HCT116 (cell line): ENCODE measurements at regions not wholly inside any gene's neighbourhood (a gene's known extent, or its start where the extent isn't known, plus 50 kb on each side); places are given as distances from the start of the nearest gene placed in this dataset.
"Not testable (repeated sequence)": the region's sequence is repeated elsewhere in the genome, so short reads cannot be mapped to it uniquely, and the experiment has no call there.

Experiments
- ATAC-seq: fragments of 200-7000 bp; cut with Tn5 transposase; 2 replicates; pipeline ENCODE4 v1.9.1; 2020; ENCODE audit warnings: mild to moderate bottlenecking, moderate library complexity
- BruUV-seq: library from RNA; stranded (reverse); fragments of 400-500 nt; replicated peaks from 2 replicates; lab custom pipeline; 2021; lab: Mats Ljungman, UMichigan
- CTCF ChIA-PET: fragments of 300-600 bp; sonication (Branson Sonifier 250); formaldehyde crosslinking; loops from one replicate; lab custom pipeline; 2021; ENCODE audit warnings: antibody characterized with exemption; lab: Charles Lee
- POLR2A ChIA-PET: fragments of 300-600, 350-600 bp; sonication (Branson Sonifier 250); formaldehyde crosslinking; loops from one replicate; lab custom pipeline; 2021; ENCODE audit warnings: antibody characterized with exemption; lab: Charles Lee
- RAD21 ChIA-PET, 2 experiments: fragments of 300-600 bp; sonication (Branson Sonifier 250); formaldehyde crosslinking; loops; one replicate each; lab custom pipeline; 2023; ENCODE audit warnings: low total read pairs in 2 of 2; ENCODE audit not compliant: uncharacterized antibody in 2 of 2, unreplicated experiment in 2 of 2, low non-redundant PET in 1 of 2; lab: Charles Lee
- DNase-seq: peaks from one replicate; pipeline ENCODE4 v3.0.0-alpha.2; 2010; ENCODE audit warnings: low read depth, low spot score
- H2AFZ ChIP-seq: fragments of 200-600 bp; shearing (Covaris generic), sonication (generic); 2 replicates; pipeline ENCODE4 v1.6.1; 2017; ENCODE audit warnings: low read depth, mixed run types, mixed read lengths, antibody characterized with exemption, low read length; ENCODE audit not compliant: poor library complexity, severe bottlenecking
- H3K27ac ChIP-seq: 2 replicates; pipeline ENCODE4 v1.5.1; 2012; ENCODE audit warnings: low read depth, low read length
- H3K27me3 ChIP-seq: fragments of 200-600 bp; sonication (generic); 2 replicates; pipeline ENCODE4 v1.6.1; 2016; ENCODE audit warnings: mixed run types, low read length, mixed read lengths; ENCODE audit not compliant: insufficient read depth
- H3K36me3 ChIP-seq, 2 experiments: fragments of 200-500 bp in 1 of 2; fragments of 200-600 bp in 1 of 2; sonication (Bioruptor generic) in 1 of 2; sonication (generic) in 1 of 2; 2 replicates each; pipeline versions ENCODE4 v1.5.1 to v1.6.1; 2014 to 2016; ENCODE audit warnings: low read length in 2 of 2, inconsistent platforms in 1 of 2, mixed read lengths in 1 of 2, mixed run types in 1 of 2; ENCODE audit not compliant: insufficient read depth in 2 of 2, control insufficient read depth in 1 of 2
- H3K4me1 ChIP-seq, 2 experiments: fragments of 200-600 bp in 1 of 2; sonication (generic) in 1 of 2; 2 replicates each; pipeline versions ENCODE4 v1.5.1 to v1.6.1; 2012 to 2017; ENCODE audit warnings: low read length in 2 of 2, inconsistent platforms in 1 of 2, mild to moderate bottlenecking in 1 of 2, mixed read lengths in 1 of 2, mixed run types in 1 of 2, moderate library complexity in 1 of 2; ENCODE audit not compliant: insufficient read depth in 2 of 2, control insufficient read depth in 1 of 2
- H3K4me2 ChIP-seq: fragments of 200-600 bp; sonication (generic); 2 replicates; pipeline ENCODE4 v1.6.1; 2017; ENCODE audit warnings: mixed run types, low read length, mixed read lengths
- H3K4me3 ChIP-seq, 2 experiments: fragments of 200-600 bp in 1 of 2; sonication (generic) in 1 of 2; replicated peaks in 1 of 2; 2 replicates each; pipeline ENCODE4 v1.5.1; 2011 to 2016; ENCODE audit warnings: low read length in 2 of 2, control low read depth in 1 of 2, low read depth in 1 of 2, mild to moderate bottlenecking in 1 of 2, mixed read lengths in 1 of 2, mixed run types in 1 of 2
- H3K79me2 ChIP-seq: fragments of 200-600 bp; sonication (generic); 2 replicates; pipeline ENCODE4 v1.6.1; 2017; ENCODE audit warnings: mild to moderate bottlenecking, mixed run types, low read length, moderate library complexity, mixed read lengths; ENCODE audit not compliant: insufficient read depth
- H3K9ac ChIP-seq: fragments of 200-600 bp; sonication (generic); 2 replicates; pipeline ENCODE4 v1.6.1; 2016; ENCODE audit warnings: low read length, mixed read lengths
- H3K9me2 ChIP-seq: fragments of 200-600 bp; sonication (generic), shearing (Covaris generic); 2 replicates; pipeline ENCODE4 v1.6.1; 2017; ENCODE audit warnings: mixed run types, mild to moderate bottlenecking, moderate library complexity; ENCODE audit not compliant: insufficient read depth
- H3K9me3 ChIP-seq, 2 experiments: fragments of 200-500 bp in 1 of 2; fragments of 200-600 bp in 1 of 2; sonication (Bioruptor generic) in 1 of 2; sonication (generic) in 1 of 2; 2 replicates each; pipeline ENCODE4 v1.6.1; 2014 to 2017; ENCODE audit warnings: low read length in 2 of 2, mixed read lengths in 2 of 2, inconsistent platforms in 1 of 2, low read depth in 1 of 2, mild to moderate bottlenecking in 1 of 2, mixed run types in 1 of 2, moderate library complexity in 1 of 2; ENCODE audit not compliant: control insufficient read depth in 1 of 2, insufficient read depth in 1 of 2
- H4K20me1 ChIP-seq: fragments of 200-600 bp; sonication (generic), shearing (Covaris generic); 2 replicates; pipeline ENCODE4 v1.6.1; 2017; ENCODE audit warnings: mixed run types, mild to moderate bottlenecking, moderate library complexity; ENCODE audit not compliant: insufficient read depth
- CBX3 ChIP-seq: IDR thresholded peaks from 2 replicates; pipeline ENCODE4 v1.6.1; 2012; ENCODE audit warnings: low read depth
- CEBPB ChIP-seq: IDR thresholded peaks from 2 replicates; pipeline ENCODE4 v1.6.1; 2012; ENCODE audit warnings: low read depth
- CTCF ChIP-seq, 3 experiments: fragments of 200-600 bp in 1 of 3; sonication (generic) in 1 of 3; IDR thresholded peaks in 2 of 3; conservative IDR thresholded peaks in 1 of 3; 2 replicates each; pipeline ENCODE4 v1.5.1; 2012 to 2017; ENCODE audit warnings: low read depth in 2 of 3, low read length in 2 of 3, antibody characterized with exemption in 1 of 3, borderline replicate concordance in 1 of 3, control low read depth in 1 of 3, mild to moderate bottlenecking in 1 of 3, mixed read lengths in 1 of 3, mixed run types in 1 of 3, moderate library complexity in 1 of 3; ENCODE audit not compliant: insufficient read depth in 1 of 3
- EGR1 ChIP-seq: IDR thresholded peaks from 2 replicates; pipeline ENCODE4 v1.6.1; 2012; ENCODE audit warnings: low read depth
- EZH2phosphoT487 ChIP-seq: fragments of 200-600 bp; IDR thresholded peaks from 2 replicates; pipeline ENCODE4 v1.6.1; 2018; ENCODE audit warnings: antibody characterized with exemption, borderline replicate concordance
- POLR2AphosphoS5 ChIP-seq: IDR thresholded peaks from 2 replicates; pipeline ENCODE4 v1.6.1; 2011; ENCODE audit warnings: mild to moderate bottlenecking, low read depth, low read length, moderate library complexity
- REST ChIP-seq: IDR thresholded peaks from 2 replicates; pipeline ENCODE4 v1.6.1; 2012; ENCODE audit warnings: low read depth
- SIN3A ChIP-seq: IDR thresholded peaks from 2 replicates; pipeline ENCODE4 v1.6.1; 2012; ENCODE audit warnings: low read depth
- YY1 ChIP-seq: IDR thresholded peaks from 2 replicates; pipeline ENCODE4 v1.6.1; 2011; ENCODE audit warnings: low read length, low read depth, moderate library complexity, mild to moderate bottlenecking; ENCODE audit not compliant: insufficient replicate concordance; ENCODE audit errors: extremely low read depth
- ZFX ChIP-seq: fragments of 450-650 bp; IDR thresholded peaks from 2 replicates; pipeline ENCODE4 v1.6.1; 2017
- ZNF274 ChIP-seq: fragments of 200-500 bp; sonication (Bioruptor generic); IDR thresholded peaks from 2 replicates; pipeline ENCODE4 v1.6.1; 2014; ENCODE audit warnings: mild to moderate bottlenecking, low read depth, low read length, inconsistent platforms
- intact Hi-C: fragments of 100-400 bp; cut with micrococcal nuclease; formaldehyde crosslinking; loops from 2 replicates; pipeline ENCODE4 v1.10.0; 2022
- TF ChIP-seq, protein P1 (sequence below): IDR thresholded peaks from 2 replicates; pipeline ENCODE4 v1.6.1; 2011; ENCODE audit warnings: mild to moderate bottlenecking, low read length, moderate library complexity; ENCODE audit not compliant: insufficient replicate concordance; ENCODE audit errors: extremely low read depth
- TF ChIP-seq, protein P2 (sequence below): IDR thresholded peaks from 2 replicates; pipeline ENCODE4 v1.6.1; 2012

- H3K4me3 ChIP-seq, H3K79me2 ChIP-seq, CTCF ChIA-PET, intact Hi-C loops, H3K27me3 ChIP-seq, POLR2A ChIA-PET, BruUV-seq, DNase-seq, H2AFZ ChIP-seq, ATAC-seq, H3K27ac ChIP-seq, RAD21 ChIA-PET, H3K9me3 ChIP-seq, H3K9ac ChIP-seq, H3K4me1 ChIP-seq, H3K9me2 ChIP-seq, H3K36me3 ChIP-seq, H4K20me1 ChIP-seq, H3K4me2 ChIP-seq: not testable (repeated sequence)
Observed at GRCh38 chr2:59751214-59751613, 802.2 kb downstream of the BCL11A start.

- RAD21 ChIA-PET: no interaction called here
- CTCF ChIA-PET: no interaction called here
- no TSS peak for BruUV-seq
- H3K4me1 ChIP-seq: no peaks in the 10 kb centered on the region
- no peak overlapping the region for H2AFZ ChIP-seq
- no peak overlapping the region for H3K27ac ChIP-seq
- no peaks in the 10 kb centered on the region for H4K20me1 ChIP-seq
- no peak overlapping the region for H3K9ac ChIP-seq
- H3K9me2 ChIP-seq: no peaks in the 10 kb centered on the region
- DNase-seq (no peak), ATAC-seq (no peak)
- no peak overlapping the region for H3K4me2 ChIP-seq
- no peaks in the 10 kb centered on the region for H3K79me2 ChIP-seq
- intact Hi-C loops: no loop called here
- no peaks in the 10 kb centered on the region for H3K27me3 ChIP-seq
- POLR2A ChIA-PET: no interaction called here
- H3K4me3 ChIP-seq: no peak overlapping the region
- H3K36me3 ChIP-seq: no peaks in the 10 kb centered on the region
- H3K9me3 ChIP-seq: no peaks in the 10 kb centered on the region; a peak in 1 of 4 replicates
- TF ChIP-seq, protein P1, sequence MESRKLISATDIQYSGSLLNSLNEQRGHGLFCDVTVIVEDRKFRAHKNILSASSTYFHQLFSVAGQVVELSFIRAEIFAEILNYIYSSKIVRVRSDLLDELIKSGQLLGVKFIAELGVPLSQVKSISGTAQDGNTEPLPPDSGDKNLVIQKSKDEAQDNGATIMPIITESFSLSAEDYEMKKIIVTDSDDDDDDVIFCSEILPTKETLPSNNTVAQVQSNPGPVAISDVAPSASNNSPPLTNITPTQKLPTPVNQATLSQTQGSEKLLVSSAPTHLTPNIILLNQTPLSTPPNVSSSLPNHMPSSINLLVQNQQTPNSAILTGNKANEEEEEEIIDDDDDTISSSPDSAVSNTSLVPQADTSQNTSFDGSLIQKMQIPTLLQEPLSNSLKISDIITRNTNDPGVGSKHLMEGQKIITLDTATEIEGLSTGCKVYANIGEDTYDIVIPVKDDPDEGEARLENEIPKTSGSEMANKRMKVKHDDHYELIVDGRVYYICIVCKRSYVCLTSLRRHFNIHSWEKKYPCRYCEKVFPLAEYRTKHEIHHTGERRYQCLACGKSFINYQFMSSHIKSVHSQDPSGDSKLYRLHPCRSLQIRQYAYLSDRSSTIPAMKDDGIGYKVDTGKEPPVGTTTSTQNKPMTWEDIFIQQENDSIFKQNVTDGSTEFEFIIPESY: no peak
- TF ChIP-seq POLR2AphosphoS5 (no peak), ZNF274 (no peak), YY1 (no peak), CEBPB (no peak), CTCF (IDR thresholded peaks at IDR 0.05 in 2 of 3, conservative IDR thresholded peaks at IDR 0.05 in 1 of 3; ENCODE audit: borderline replicate concordance in 1 of 3, insufficient read depth in 1 of 3, low read depth in 2 of 3, low read length in 2 of 3) (no peak), REST (no peak), EZH2phosphoT487 (no peak), ZFX (no peak), CBX3 (no peak), SIN3A (no peak), EGR1 (no peak)
- TF ChIP-seq, protein P2, sequence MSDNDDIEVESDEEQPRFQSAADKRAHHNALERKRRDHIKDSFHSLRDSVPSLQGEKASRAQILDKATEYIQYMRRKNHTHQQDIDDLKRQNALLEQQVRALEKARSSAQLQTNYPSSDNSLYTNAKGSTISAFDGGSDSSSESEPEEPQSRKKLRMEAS: no peak
Observed at GRCh38 chr2:59746291-59746690, 807.2 kb downstream of the BCL11A start.
